IPS DF 4.7 (cell line): ENCODE measurements at regions not wholly inside any gene's neighbourhood (a gene's known extent, or its start where the extent isn't known, plus 50 kb on each side); places are given as distances from the start of the nearest gene placed in this dataset.
"Not testable (repeated sequence)": the region's sequence is repeated elsewhere in the genome, so short reads cannot be mapped to it uniquely, and the experiment has no call there.

Experiments used
- DNase-seq: peaks from one replicate; pipeline ENCODE4 v3.0.0-alpha.2; 2013; ENCODE audit warnings: low spot score; ENCODE audit errors: extremely low read depth

- peak; percentile 16 for DNase-seq
These were observed 542.6 kb downstream of the ZBBX start for GRCh38 chr3:166837535-166837934.

DNA sequence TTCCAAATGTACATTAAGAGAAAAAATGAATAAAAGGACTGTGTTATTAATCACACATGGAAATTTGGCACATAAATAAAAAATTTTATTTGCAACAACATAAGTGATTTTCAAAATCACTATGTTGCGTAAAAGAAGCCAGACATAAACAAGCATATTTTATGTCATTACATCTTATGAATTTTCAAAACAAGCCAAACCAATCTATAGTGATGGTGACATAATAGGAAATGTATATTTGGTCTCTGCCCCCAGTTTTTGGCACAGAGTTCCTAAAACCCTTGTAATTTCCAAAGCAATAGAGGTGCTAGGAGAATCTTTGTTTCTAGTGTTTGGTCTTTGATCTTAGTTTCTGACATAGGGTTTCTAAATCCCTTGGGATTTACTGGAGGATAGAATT lies 543.3 kb downstream of the ZBBX start:
- DNase-seq = no peak

- DNase-seq = no peak
These were observed 550.2 kb downstream of the ZBBX start for GRCh38 chr3:166829896-166830295.

DNA sequence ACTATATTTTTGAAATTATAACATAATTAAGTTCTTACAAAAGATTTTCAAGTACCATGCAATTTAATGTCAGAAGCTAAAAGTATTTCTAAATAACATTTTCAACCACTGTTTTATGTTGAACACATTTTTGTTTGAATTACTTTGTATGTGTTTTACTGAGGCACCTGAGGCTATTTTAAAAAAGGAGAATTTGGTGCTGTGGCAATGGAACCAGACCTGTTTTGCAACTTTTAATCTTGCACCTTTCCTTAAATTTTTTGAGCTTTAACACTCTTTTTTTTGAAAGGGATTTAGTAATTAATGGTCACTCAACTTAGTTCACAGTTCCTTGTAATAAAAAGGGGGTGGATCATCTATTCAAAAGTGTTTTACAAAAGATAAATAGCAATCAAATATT lies 561.6 kb downstream of the ZBBX start:
- no peak for DNase-seq

GRCh38 chr3:166817269-166817668 lies 562.8 kb downstream of the ZBBX start:
- not testable (repeated sequence) for DNase-seq

DNA sequence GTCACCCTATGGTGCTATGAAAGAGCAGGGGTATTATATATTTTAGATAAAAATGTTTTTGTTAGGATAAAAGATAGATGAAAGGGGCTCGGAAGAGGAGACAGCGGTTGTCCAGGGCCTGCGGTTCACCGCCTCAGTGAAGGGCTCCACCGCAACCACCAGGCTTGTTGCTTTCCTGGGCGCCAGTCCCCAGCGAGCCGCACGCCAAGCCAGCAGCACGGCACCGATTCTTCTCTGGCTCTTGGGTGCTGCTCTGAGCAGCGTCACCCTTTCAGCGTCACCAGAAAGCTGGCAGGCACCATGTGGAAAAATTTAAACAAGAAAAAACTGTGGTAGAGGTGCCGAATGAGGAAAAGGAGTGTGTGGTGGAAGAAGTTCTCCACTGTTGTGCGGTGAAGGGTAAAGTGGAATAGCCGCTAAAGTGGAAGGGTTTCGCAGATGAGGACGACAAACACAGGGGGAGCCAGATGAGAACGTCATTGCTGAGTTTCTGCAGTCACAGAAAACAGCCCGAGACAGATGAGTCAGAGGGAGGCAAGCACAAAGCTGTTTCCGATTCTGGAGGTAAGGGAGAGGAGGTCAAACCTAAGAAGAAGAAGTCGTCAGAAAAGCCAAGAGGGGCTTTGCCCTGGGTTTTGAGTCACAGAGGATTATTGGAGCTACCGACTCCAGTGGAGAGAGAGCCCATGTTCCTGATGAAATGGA lies 569.2 kb downstream of the ZBBX start:
- no peak for DNase-seq

DNA sequence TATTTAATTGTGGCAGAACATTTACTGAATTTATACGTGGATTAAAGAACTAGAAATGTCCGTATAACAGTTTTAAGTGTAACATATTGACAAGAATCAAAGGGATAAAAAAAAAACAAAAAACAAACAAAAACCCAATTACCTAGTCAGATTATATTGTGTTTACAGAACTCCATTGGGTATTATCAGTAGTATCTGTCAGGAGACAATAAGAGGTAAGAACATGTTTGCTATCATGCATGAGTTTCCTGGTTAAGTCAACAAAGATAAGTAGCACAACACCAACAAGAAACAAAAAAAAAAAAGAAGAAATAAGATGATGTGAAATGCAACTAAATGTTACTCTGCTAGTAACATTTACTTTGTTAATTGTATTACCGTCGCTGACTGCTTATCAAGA lies 570.6 kb downstream of the ZBBX start:
- DNase-seq = no peak

DNA sequence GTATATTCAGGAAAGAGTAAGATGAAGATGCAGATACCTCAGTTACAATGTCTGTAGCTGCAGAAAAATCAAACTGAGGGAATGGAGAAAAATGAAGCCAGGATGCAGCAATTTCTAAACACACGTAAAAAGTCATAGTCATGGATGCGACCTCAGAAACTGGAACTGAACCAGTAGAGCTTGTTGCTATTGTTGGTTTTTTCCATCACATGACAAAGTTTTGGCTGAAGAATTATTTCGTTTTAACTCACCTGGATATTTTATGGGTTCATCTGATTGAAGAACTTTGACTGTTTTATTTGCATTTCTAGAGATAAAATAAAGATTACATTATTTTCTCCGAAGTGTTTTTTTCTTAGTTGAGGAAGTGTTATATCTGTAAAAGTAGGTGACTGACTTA lies 591.2 kb downstream of the ZBBX start:
- DNase-seq = no peak

DNA sequence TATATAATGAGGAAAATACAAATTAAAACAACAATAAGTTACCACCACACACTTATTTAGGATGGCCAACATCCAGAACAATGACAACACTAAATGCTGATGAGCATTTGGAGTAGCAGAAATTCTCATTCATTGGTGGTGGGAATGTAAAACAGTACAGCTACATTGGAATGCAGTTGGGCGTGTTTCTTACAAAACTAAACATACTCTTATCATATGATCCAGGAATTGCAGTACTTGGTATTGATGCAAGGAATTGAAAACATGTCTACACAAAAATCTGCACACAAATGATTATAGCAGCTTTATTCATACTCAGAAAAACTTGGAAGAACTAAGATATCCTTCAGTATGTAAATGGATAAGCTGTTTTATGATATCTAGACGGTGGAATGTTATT lies 594.2 kb downstream of the ZBBX start:
- DNase-seq = no peak

DNA sequence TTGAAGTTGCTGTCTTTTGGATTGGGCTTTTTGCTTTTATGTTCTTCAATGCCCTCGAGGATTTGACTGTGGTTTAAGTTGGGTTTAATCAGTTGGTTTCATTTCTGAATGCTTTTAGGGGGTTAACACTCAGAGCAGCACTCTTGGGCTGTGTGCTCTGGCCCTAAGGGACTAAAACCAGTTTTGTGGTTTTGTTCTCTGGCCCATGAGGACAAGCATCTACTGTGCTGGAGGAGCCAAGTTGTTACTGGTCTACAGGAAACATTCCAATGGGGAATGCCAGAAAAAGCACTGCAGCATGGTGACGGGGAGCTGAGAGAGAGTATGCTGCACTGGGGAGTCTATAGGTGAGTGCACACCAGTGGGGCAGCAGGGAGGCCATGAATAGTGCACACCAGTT lies 596.9 kb downstream of the ZBBX start:
- no peak for DNase-seq

DNA sequence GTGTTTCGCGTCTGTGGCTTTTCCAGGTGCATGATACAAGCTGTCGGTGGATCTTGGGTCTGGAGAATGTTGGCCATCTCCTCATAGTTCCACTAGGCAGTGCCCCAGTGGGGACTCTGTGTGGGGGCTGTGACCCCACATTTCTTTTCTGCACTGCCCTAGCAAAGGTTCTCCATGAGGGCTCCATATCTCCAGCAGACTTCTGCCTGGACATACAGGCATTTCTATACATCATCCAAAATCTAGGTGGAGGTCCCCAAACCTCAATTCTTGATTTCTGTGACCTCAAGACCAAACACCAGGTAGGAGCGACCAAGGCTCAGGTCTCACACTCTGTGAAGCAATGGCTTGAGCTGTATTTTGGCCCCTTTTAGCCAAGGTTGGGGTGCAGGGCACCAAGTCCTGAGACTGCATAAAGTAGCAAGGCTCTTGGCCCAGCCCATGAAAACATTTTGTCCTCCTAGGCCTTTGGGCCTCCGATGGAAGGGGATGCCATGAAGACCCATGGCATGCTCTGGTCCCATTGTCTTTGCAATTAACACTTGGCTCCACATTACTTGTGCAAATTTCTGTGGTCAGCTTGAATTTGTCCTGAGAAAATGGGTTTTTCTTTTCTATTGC lies 615.3 kb downstream of the ZBBX start:
- no peak for DNase-seq

DNA sequence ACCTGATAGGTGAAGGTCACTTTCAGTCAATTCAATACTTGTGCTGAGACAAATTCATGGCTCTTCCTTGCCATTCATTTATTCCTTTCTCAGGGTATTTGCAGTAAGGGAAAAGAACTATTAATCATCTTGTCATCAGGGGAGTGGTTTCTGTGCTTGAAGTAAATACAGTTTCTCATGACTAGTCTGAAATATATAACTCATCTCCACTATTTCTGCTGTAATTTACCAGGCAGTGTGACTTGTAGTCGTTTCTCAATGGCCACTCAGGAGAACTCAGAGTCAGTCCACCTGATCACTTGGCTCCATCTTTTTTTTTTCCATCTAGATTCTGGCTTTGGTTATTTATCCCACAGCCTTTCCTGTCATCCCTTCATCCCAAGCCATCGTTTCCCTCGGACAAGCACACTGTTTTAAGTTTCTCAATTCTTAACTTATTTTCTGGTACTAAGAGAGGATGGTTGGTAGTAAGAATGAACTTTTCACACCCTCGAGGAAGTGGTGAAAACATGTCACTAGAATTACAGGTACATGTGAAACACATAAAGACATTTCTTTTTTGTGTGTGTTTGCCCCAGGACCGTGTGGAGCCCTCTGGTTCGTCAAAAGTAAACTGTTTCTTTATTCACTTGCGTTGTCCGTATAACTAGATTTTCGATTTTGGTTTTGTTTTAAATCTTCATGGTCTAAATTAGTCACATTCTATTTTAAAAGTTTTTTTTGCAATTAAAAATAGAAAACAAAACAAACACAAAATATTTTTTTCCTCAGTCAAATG lies 620.2 kb downstream of the ZBBX start:
- DNase-seq = no peak

- DNase-seq = no peak
These were observed 627.9 kb downstream of the ZBBX start for GRCh38 chr3:166752214-166752613.

DNA sequence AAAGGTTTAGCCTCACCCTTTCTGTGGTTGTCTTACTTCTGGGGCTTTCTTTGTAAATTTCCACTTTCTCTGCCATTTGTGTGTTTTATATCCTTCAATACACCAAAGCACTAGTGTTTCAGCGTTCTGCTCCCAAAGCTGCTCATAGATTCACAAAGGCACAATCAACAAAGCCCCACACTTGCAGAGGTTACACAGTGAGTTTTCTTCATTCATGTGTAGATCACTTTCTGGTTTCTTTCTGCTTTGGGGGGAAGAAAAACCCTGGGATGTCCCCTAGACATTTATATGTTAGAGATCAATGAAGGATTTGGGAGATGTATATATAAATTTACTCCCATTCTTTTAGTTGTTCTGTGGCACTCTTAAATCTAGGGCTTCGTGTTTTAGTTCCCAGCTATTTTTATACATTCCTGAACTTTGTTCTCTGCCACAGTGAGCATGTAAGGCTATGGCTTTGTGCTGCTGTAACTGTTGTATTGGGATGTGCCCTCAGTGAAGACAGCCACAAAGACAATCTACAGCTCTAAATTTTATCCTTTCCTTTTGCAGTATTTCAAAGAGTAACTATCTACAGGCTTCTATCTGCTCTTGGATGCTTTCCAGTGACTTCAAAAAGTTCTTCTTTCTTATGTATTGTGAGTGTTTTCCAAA lies 636.5 kb downstream of the ZBBX start:
- no peak for DNase-seq

DNA sequence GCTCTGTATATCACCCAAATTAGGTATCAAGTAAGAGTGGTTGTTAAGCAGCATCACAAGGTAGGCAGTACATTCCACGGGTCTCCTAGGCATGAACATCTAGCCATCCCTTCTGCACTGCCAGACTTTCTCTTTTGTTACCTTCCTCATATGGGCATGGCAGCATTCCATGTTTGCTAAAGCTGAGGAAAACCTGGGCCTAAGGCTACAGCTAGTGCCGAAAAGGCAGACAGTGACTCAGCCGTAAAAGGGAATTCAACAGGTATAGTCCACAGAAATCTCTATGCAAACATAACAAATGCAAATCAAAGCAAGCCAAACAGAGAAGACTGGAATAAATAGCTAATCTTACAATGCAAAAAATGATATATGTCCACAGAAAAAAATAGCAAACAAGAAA lies 645.4 kb downstream of the ZBBX start:
- DNase-seq = no peak

GRCh38 chr3:166731701-166732100 lies 648.4 kb downstream of the ZBBX start:
- DNase-seq = no peak

DNA sequence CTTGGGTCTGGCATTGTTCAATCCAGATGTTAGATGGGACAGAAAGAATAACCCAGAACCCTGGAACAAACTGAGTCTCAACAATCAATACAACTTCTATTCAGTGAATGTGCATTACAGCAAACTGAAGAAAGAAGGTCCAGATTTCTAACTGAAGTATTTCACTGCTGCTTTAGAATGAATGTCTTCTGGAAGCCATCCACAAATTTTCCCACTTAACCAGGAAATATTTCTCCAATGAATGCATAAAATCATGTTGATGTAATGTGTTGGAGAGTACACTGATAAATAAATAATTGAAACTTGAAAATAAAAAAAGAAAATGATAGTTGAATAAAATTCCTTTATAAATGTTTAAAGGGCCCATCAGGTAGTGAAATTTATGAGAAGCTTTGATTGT lies 658.6 kb downstream of the ZBBX start:
- DNase-seq = no peak

DNA sequence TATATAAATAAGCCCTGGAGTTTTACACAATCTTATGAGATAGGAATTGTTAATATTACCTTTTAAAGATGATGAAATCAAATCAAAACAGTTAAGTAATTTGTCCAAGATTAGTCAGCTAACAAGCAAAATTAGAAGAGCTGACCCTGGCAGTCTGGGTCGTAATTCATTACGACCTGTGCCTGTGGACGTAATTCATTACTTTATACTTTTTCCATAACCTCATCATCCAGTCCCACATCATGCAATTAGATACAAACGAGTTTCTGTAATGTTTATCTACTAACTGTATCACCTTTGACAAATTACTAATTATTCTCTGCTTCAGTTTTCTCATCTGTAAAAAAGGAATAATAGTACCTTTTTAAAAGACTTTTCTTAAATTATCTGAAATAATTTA lies 665.9 kb downstream of the ZBBX start:
- no peak for DNase-seq

- DNase-seq = no peak
These were observed 666.3 kb downstream of the ZBBX start for GRCh38 chr3:166713787-166714186.

DNA sequence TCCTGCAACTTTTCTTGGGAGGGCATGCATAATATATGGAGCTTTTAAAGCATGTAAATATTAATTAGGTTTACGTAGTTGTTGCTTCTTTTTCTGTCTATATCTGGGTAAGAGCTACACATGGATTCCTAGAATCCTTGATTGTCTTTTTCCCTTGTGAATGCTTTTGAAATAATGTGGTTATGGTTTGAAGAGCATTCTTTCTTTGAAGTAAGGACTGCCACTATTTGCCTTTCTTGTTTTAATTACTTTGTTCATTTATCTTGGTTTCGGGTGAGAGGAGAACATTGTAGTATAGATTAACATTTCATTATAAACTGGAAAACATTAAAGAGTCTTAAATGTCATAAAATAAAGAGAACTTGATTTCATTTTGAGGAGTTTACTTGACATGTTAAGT lies 674.0 kb downstream of the ZBBX start:
- DNase-seq = no peak

GRCh38 chr3:166697495-166697894 lies 682.6 kb downstream of the ZBBX start:
- no peak for DNase-seq

DNA sequence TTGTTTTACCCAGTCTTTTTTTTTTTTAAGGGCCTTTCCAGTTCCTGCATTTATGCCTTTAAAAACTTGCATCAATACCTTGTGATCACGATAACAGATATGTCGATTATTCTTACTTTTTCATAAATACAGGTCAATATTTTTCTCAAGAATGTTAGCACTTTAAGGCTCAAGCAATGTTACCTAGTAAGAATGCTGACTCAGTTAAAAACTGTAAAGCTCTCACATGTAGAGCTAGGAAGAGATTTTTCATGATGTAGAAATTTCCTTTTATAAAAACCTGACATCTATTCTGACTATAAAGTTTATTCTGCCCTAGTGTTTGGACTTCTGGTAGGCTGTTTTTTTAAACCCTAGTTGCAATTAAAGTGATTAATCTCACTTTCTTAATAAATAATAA lies 684.0 kb downstream of the ZBBX start:
- DNase-seq = no peak
